CD8-positive, alpha-beta memory T cell (primary cell): ENCODE measurements at regions not wholly inside any gene's neighbourhood (a gene's known extent, or its start where the extent isn't known, plus 50 kb on each side); places are given as distances from the start of the nearest gene placed in this dataset.
"Not testable (repeated sequence)": the region's sequence is repeated elsewhere in the genome, so short reads cannot be mapped to it uniquely, and the experiment has no call there.

Experiments
- CTCF ChIA-PET: fragments of 350-600 bp; sonication (Branson Sonifier 250); formaldehyde crosslinking; loops from one replicate; lab custom pipeline; 2021; ENCODE audit warnings: antibody characterized with exemption; lab: Charles Lee
- POLR2A ChIA-PET: fragments of 350-600 bp; sonication (Branson Sonifier 250); formaldehyde crosslinking; loops from one replicate; lab custom pipeline; 2021; ENCODE audit warnings: antibody characterized with exemption; lab: Charles Lee
- DNase-seq, 5 donors: peaks; one replicate each; pipeline versions ENCODE4 v3.0.0 to v3.0.0-alpha.2; 2020 to 2022; ENCODE audit warnings: mixed read lengths in 1 of 5
- H3K27ac ChIP-seq: one replicate; pipeline ENCODE4 v1.7.0; 2013; ENCODE audit warnings: low read depth, mild to moderate bottlenecking, low read length, moderate library complexity
- H3K27me3 ChIP-seq: 2 replicates; pipeline ENCODE4 v1.7.0; 2013; ENCODE audit warnings: low read length, mild to moderate bottlenecking; ENCODE audit not compliant: insufficient read depth, poor library complexity, severe bottlenecking
- H3K36me3 ChIP-seq: 2 replicates; pipeline ENCODE4 v1.7.0; 2013; ENCODE audit warnings: mild to moderate bottlenecking, low read length, moderate library complexity; ENCODE audit not compliant: insufficient read depth
- H3K4me1 ChIP-seq: 2 replicates; pipeline ENCODE4 v1.7.0; 2013; ENCODE audit warnings: mild to moderate bottlenecking, low read length, moderate library complexity; ENCODE audit not compliant: insufficient read depth
- H3K4me3 ChIP-seq: 2 replicates; pipeline ENCODE4 v1.7.0; 2013; ENCODE audit warnings: mild to moderate bottlenecking, low read length
- H3K9me3 ChIP-seq: 2 replicates; pipeline ENCODE4 v1.7.0; 2013; ENCODE audit warnings: mild to moderate bottlenecking, low read length
- H3K27ac Mint-ChIP-seq, 8 donors: one replicate each; pipeline ENCODE4 v1.8.0; 2020 to 2021; ENCODE audit warnings: mixed read lengths in 8 of 8, mild to moderate bottlenecking in 6 of 8, inconsistent platforms in 3 of 8, moderate library complexity in 3 of 8
- H3K27me3 Mint-ChIP-seq, 2 donors: one replicate each; pipeline ENCODE4 v1.8.0; 2020 to 2021; ENCODE audit warnings: mixed read lengths in 2 of 2, mild to moderate bottlenecking in 1 of 2, moderate library complexity in 1 of 2
- H3K36me3 Mint-ChIP-seq, 3 donors: one replicate each; pipeline ENCODE4 v1.8.0; 2020 to 2021; ENCODE audit warnings: mixed read lengths in 3 of 3, inconsistent platforms in 1 of 3, mild to moderate bottlenecking in 1 of 3
- H3K4me1 Mint-ChIP-seq, 3 donors: one replicate each; pipeline ENCODE4 v1.8.0; 2020 to 2021; ENCODE audit warnings: mixed read lengths in 3 of 3, inconsistent platforms in 1 of 3, mild to moderate bottlenecking in 1 of 3
- H3K4me3 Mint-ChIP-seq, 7 donors: one replicate each; pipeline ENCODE4 v1.8.0; 2020 to 2021; ENCODE audit warnings: mixed read lengths in 7 of 7, mild to moderate bottlenecking in 6 of 7, moderate library complexity in 4 of 7, inconsistent platforms in 2 of 7
- H3K9me3 Mint-ChIP-seq, 5 donors: one replicate each; pipeline ENCODE4 v1.8.0; 2020 to 2022; ENCODE audit warnings: mixed read lengths in 5 of 5, mild to moderate bottlenecking in 3 of 5, moderate library complexity in 2 of 5, inconsistent platforms in 1 of 5

GRCh38 chr1:143831479-143832378, 140.1 kb downstream of the FAM72C start:
- H3K27me3 ChIP-seq, H3K9me3 Mint-ChIP-seq, H3K4me3 ChIP-seq, H3K4me1 Mint-ChIP-seq, CTCF ChIA-PET, H3K4me3 Mint-ChIP-seq, H3K9me3 ChIP-seq, POLR2A ChIA-PET, H3K27ac ChIP-seq, H3K27me3 Mint-ChIP-seq, H3K4me1 ChIP-seq, H3K36me3 ChIP-seq, H3K36me3 Mint-ChIP-seq, DNase-seq: not testable (repeated sequence)
- peak overlapping the region in 1 of 8 donors; percentile 21 for H3K27ac Mint-ChIP-seq

GRCh38 chr1:143826162-143826561, 145.6 kb downstream of the FAM72C start:
- H3K27me3 Mint-ChIP-seq, H3K27ac ChIP-seq, CTCF ChIA-PET, H3K9me3 Mint-ChIP-seq, H3K4me1 Mint-ChIP-seq, DNase-seq, H3K36me3 ChIP-seq, H3K27ac Mint-ChIP-seq, H3K4me1 ChIP-seq, H3K27me3 ChIP-seq, H3K36me3 Mint-ChIP-seq, H3K4me3 ChIP-seq, H3K9me3 ChIP-seq, POLR2A ChIA-PET, H3K4me3 Mint-ChIP-seq: not testable (repeated sequence)

- H3K4me3 Mint-ChIP-seq, H3K27me3 ChIP-seq, H3K27me3 Mint-ChIP-seq, H3K9me3 Mint-ChIP-seq, POLR2A ChIA-PET, H3K27ac Mint-ChIP-seq, H3K36me3 Mint-ChIP-seq, H3K4me1 Mint-ChIP-seq, CTCF ChIA-PET, H3K4me1 ChIP-seq, DNase-seq, H3K36me3 ChIP-seq, H3K27ac ChIP-seq, H3K9me3 ChIP-seq, H3K4me3 ChIP-seq: not testable (repeated sequence)
These were observed 147.5 kb downstream of the FAM72C start for GRCh38 chr1:143824266-143824665.

GRCh38 chr1:143820058-143820457, 151.7 kb downstream of the FAM72C start:
- H3K27ac ChIP-seq, H3K9me3 Mint-ChIP-seq, DNase-seq, H3K4me3 Mint-ChIP-seq, H3K9me3 ChIP-seq, H3K4me1 Mint-ChIP-seq, H3K36me3 Mint-ChIP-seq, H3K27ac Mint-ChIP-seq, CTCF ChIA-PET, POLR2A ChIA-PET, H3K36me3 ChIP-seq, H3K4me3 ChIP-seq, H3K27me3 ChIP-seq, H3K4me1 ChIP-seq, H3K27me3 Mint-ChIP-seq: not testable (repeated sequence)

GRCh38 chr1:143816369-143816768, 155.4 kb downstream of the FAM72C start:
- H3K36me3 Mint-ChIP-seq, H3K4me3 ChIP-seq, H3K4me1 ChIP-seq, POLR2A ChIA-PET, H3K9me3 ChIP-seq, H3K27ac ChIP-seq, H3K4me3 Mint-ChIP-seq, H3K9me3 Mint-ChIP-seq, H3K4me1 Mint-ChIP-seq, H3K36me3 ChIP-seq, DNase-seq, H3K27me3 ChIP-seq, H3K27me3 Mint-ChIP-seq, CTCF ChIA-PET, H3K27ac Mint-ChIP-seq: not testable (repeated sequence)

- H3K4me1 ChIP-seq, H3K36me3 ChIP-seq, POLR2A ChIA-PET, H3K27me3 ChIP-seq, H3K27ac ChIP-seq, H3K4me3 Mint-ChIP-seq, H3K9me3 ChIP-seq, H3K4me3 ChIP-seq, H3K4me1 Mint-ChIP-seq, H3K27me3 Mint-ChIP-seq, DNase-seq, H3K27ac Mint-ChIP-seq, H3K9me3 Mint-ChIP-seq, H3K36me3 Mint-ChIP-seq, CTCF ChIA-PET: not testable (repeated sequence)
These were observed 166.4 kb downstream of the FAM72C start for GRCh38 chr1:143805374-143805773.

GRCh38 chr1:143804707-143805356, 167.0 kb downstream of the FAM72C start:
- H3K36me3 ChIP-seq, H3K4me1 ChIP-seq, H3K9me3 Mint-ChIP-seq, H3K27me3 ChIP-seq, H3K27ac Mint-ChIP-seq, H3K27ac ChIP-seq, H3K36me3 Mint-ChIP-seq, H3K27me3 Mint-ChIP-seq, H3K9me3 ChIP-seq, H3K4me3 ChIP-seq, POLR2A ChIA-PET, CTCF ChIA-PET, H3K4me1 Mint-ChIP-seq, DNase-seq: not testable (repeated sequence)
- H3K4me3 Mint-ChIP-seq, result peak overlapping the region in 1 of 7 donors; percentile 39

GRCh38 chr1:143803927-143804411, 167.8 kb downstream of the FAM72C start:
- peak in 1 of 5 donors; percentile 9 for DNase-seq
- H3K27me3 ChIP-seq, H3K27ac ChIP-seq, H3K4me1 ChIP-seq, CTCF ChIA-PET, H3K4me1 Mint-ChIP-seq, H3K27me3 Mint-ChIP-seq, POLR2A ChIA-PET, H3K36me3 Mint-ChIP-seq, H3K9me3 ChIP-seq, H3K36me3 ChIP-seq, H3K9me3 Mint-ChIP-seq: not testable (repeated sequence)
- Mint-ChIP-seq H3K4me3 (peak overlapping the region; percentile 32 to 85 (median 71)), H3K27ac (peak overlapping the region in 1 of 8 donors; percentile 69)
- H3K4me3 ChIP-seq, result peak overlapping the region; percentile 22
